Neural cell (in vitro differentiated cells): ENCODE measurements at regions not wholly inside any gene's neighbourhood (a gene's known extent, or its start where the extent isn't known, plus 50 kb on each side); places are given as distances from the start of the nearest gene placed in this dataset.

ENCODE experiments used
- H2AFZ ChIP-seq: fragments of 200-600, 300-800 bp; sonication (generic), shearing (Covaris generic); 2 replicates; pipeline ENCODE4 v1.6.0; 2014; ENCODE audit warnings: low read depth, mild to moderate bottlenecking, antibody characterized with exemption, low read length, moderate library complexity
- H3F3A ChIP-seq: fragments of 200-600 bp; shearing (Covaris generic); 2 replicates; pipeline ENCODE4 v1.6.1; 2016; ENCODE audit warnings: mild to moderate bottlenecking, moderate library complexity, mixed read lengths, antibody characterized with exemption, low read length; ENCODE audit not compliant: insufficient read depth, poor library complexity, severe bottlenecking
- H3K27ac ChIP-seq: fragments of 200-600, 300-800 bp; sonication (generic), shearing (Covaris generic); 2 replicates; pipeline ENCODE4 v1.5.1; 2014; ENCODE audit warnings: mild to moderate bottlenecking, low read length, moderate library complexity
- H3K27me3 ChIP-seq: fragments of 300-800, 200-600 bp; sonication (generic), shearing (Covaris generic); 2 replicates; pipeline ENCODE4 v1.6.0; 2014; ENCODE audit warnings: mild to moderate bottlenecking, low read depth, low read length, moderate library complexity; ENCODE audit not compliant: insufficient read depth
- H3K36me3 ChIP-seq: fragments of 300-800, 200-600 bp; sonication (generic), shearing (Covaris generic); 2 replicates; pipeline ENCODE4 v1.5.1; 2014; ENCODE audit warnings: mild to moderate bottlenecking, antibody characterized with exemption, low read length, moderate library complexity; ENCODE audit not compliant: insufficient read depth
- H3K4me2 ChIP-seq: fragments of 300-800, 200-600 bp; sonication (generic), shearing (Covaris generic); 2 replicates; pipeline ENCODE4 v1.6.0; 2014; ENCODE audit warnings: mild to moderate bottlenecking, low read length
- H3K4me3 ChIP-seq: fragments of 300-800, 200-600 bp; sonication (generic), shearing (Covaris generic); 2 replicates; pipeline ENCODE4 v1.5.1; 2014; ENCODE audit warnings: mild to moderate bottlenecking, low read length, moderate library complexity
- H3K79me2 ChIP-seq: fragments of 200-600 bp; shearing (Covaris generic); replicated peaks from 2 replicates; pipeline ENCODE4 v1.6.0; 2014; ENCODE audit warnings: mild to moderate bottlenecking, low read length, moderate library complexity; ENCODE audit not compliant: insufficient read depth
- H3K9ac ChIP-seq: fragments of 300-800, 200-600 bp; sonication (generic), shearing (Covaris generic); 2 replicates; pipeline ENCODE4 v1.6.1; 2016; ENCODE audit warnings: mild to moderate bottlenecking, low read length, mixed read lengths
- H3K9me2 ChIP-seq: fragments of 200-600 bp; shearing (Covaris generic); 2 replicates; pipeline ENCODE4 v1.6.1; 2016; ENCODE audit warnings: mild to moderate bottlenecking, low read length, mixed read lengths; ENCODE audit not compliant: insufficient read depth
- H3K9me3 ChIP-seq: fragments of 200-600, 300-800 bp; sonication (generic), shearing (Covaris generic); 2 replicates; pipeline ENCODE4 v1.6.1; 2016; ENCODE audit warnings: mild to moderate bottlenecking, mixed run types, low read length, moderate library complexity, mixed read lengths
- H4K20me1 ChIP-seq: fragments of 200-600 bp; shearing (Covaris generic); 2 replicates; pipeline ENCODE4 v1.6.1; 2016; ENCODE audit warnings: mild to moderate bottlenecking, mixed run types; ENCODE audit not compliant: insufficient read depth
- EP300 ChIP-seq: fragments of 450-650 bp; conservative IDR thresholded peaks from 2 replicates; pipeline ENCODE4 v1.6.1; 2014; ENCODE audit warnings: antibody characterized with exemption, mild to moderate bottlenecking, moderate library complexity; ENCODE audit not compliant: poor library complexity, severe bottlenecking
- EZH2 ChIP-seq: fragments of 200-600, 300-800 bp; shearing (Covaris generic), sonication (generic); IDR thresholded peaks from 2 replicates; pipeline ENCODE4 v1.6.1; 2014; ENCODE audit warnings: antibody characterized with exemption, low read length, borderline replicate concordance, mild to moderate bottlenecking; ENCODE audit not compliant: insufficient read depth, poor library complexity, severe bottlenecking
- MXI1 ChIP-seq: fragments of 450-650 bp; conservative IDR thresholded peaks from 2 replicates; pipeline ENCODE4 v1.6.1; 2014; ENCODE audit warnings: antibody characterized with exemption, mild to moderate bottlenecking; ENCODE audit not compliant: poor library complexity, severe bottlenecking
- POLR2AphosphoS5 ChIP-seq: IDR thresholded peaks from 2 replicates; pipeline ENCODE4 v1.6.1; 2012
- RAD21 ChIP-seq: fragments of 450-650 bp; conservative IDR thresholded peaks from 2 replicates; pipeline ENCODE4 v1.6.1; 2014; ENCODE audit warnings: antibody characterized with exemption, mild to moderate bottlenecking, moderate library complexity
- SMC3 ChIP-seq: fragments of 450-650 bp; conservative IDR thresholded peaks from 2 replicates; pipeline ENCODE4 v1.6.1; 2014; ENCODE audit warnings: antibody characterized with exemption, mild to moderate bottlenecking, moderate library complexity; ENCODE audit not compliant: poor library complexity
- TAF1 ChIP-seq: IDR thresholded peaks from 2 replicates; pipeline ENCODE4 v1.6.1; 2012; ENCODE audit warnings: low read depth
- TF ChIP-seq, protein P1 (sequence below): IDR thresholded peaks from 2 replicates; pipeline ENCODE4 v1.6.1; 2012; ENCODE audit warnings: borderline replicate concordance
- TF ChIP-seq, protein P2 (sequence below): fragments of 450-650 bp; IDR thresholded peaks from 2 replicates; pipeline ENCODE4 v1.5.1; 2014; ENCODE audit warnings: antibody characterized with exemption, mild to moderate bottlenecking, moderate library complexity; ENCODE audit not compliant: poor library complexity, severe bottlenecking

DNA sequence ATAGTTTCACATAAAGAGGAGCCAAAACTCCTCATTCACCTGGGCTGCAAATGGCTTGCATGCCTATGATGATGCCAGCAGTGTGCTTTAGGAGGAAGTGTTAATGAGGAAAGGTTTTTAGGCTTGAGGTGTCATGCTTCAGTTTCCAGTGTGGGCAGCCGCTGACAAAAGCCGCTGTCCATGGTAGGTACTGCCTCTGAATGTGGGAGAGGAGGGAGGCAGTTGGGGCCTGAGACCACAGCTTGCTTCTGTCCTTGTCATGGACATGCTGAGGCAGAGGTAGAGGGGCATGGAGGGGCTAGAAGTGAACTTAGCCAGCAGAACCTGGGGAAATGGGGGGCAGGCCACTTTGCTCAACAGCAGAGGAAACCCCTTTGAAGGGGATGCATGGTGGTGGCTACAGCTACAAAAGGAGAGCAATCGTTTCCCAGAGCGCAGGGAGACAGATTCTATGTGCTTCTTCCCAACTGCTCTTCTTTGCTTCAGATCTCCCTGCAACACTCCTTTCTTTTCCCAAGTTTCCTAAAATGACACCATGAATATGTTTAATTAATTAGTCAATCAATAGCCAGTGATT lies 372.1 kb upstream of the CNR1 start:
- Histone ChIP-seq H3K79me2 (no peaks in the 10 kb centered on the region), H3K36me3 (no peaks in the 10 kb centered on the region), H3K9ac (peak overlapping the region; percentile 54), H3K4me2 (peak overlapping the region; percentile 57), H4K20me1 (no peaks in the 10 kb centered on the region), H3K27me3 (no peaks in the 10 kb centered on the region), H3K9me2 (no peaks in the 10 kb centered on the region), H2AFZ (no peak overlapping the region), H3F3A (no peaks in the 10 kb centered on the region), H3K27ac (peak overlapping the region; percentile 87), H3K9me3 (no peaks in the 10 kb centered on the region), H3K4me3 (peak overlapping the region; percentile 39)
- TF ChIP-seq MXI1 = no peak
- TF ChIP-seq, protein P1, sequence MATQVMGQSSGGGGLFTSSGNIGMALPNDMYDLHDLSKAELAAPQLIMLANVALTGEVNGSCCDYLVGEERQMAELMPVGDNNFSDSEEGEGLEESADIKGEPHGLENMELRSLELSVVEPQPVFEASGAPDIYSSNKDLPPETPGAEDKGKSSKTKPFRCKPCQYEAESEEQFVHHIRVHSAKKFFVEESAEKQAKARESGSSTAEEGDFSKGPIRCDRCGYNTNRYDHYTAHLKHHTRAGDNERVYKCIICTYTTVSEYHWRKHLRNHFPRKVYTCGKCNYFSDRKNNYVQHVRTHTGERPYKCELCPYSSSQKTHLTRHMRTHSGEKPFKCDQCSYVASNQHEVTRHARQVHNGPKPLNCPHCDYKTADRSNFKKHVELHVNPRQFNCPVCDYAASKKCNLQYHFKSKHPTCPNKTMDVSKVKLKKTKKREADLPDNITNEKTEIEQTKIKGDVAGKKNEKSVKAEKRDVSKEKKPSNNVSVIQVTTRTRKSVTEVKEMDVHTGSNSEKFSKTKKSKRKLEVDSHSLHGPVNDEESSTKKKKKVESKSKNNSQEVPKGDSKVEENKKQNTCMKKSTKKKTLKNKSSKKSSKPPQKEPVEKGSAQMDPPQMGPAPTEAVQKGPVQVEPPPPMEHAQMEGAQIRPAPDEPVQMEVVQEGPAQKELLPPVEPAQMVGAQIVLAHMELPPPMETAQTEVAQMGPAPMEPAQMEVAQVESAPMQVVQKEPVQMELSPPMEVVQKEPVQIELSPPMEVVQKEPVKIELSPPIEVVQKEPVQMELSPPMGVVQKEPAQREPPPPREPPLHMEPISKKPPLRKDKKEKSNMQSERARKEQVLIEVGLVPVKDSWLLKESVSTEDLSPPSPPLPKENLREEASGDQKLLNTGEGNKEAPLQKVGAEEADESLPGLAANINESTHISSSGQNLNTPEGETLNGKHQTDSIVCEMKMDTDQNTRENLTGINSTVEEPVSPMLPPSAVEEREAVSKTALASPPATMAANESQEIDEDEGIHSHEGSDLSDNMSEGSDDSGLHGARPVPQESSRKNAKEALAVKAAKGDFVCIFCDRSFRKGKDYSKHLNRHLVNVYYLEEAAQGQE = peak; percentile 21
- TF ChIP-seq POLR2AphosphoS5 = no peak
- no peak for TF ChIP-seq EZH2
- no peak for TF ChIP-seq SMC3

DNA sequence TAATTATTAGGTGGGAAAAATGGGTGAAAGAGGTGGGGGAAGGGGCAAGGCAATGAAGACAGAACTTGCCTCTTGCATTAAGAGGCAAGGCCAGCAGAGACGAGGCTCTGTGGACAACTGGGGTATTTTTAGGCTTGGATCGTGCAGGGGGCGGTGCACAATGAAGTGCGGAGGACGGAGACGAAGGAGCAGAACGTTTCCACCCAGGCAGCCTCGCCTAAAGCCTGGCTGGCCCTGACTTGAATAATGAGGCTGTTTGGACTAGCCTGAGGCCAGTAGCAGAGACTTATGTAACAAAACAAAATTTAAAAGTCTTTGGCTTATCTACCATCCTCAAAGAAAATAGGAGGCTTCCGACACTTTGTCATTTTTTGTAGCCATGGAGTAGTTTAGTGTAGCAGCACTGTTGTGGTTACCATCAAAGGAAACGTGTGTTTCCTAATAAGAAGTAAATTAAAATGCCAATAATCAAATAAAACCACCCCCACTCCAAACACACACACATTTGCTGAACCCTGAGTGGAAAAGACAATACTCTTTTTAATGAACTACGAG lies 370.0 kb upstream of the CNR1 start:
- no peaks in the 10 kb centered on the region for H4K20me1 ChIP-seq
- H3K9ac ChIP-seq = no peak overlapping the region
- H3K27me3 ChIP-seq = no peaks in the 10 kb centered on the region
- no peak overlapping the region for H2AFZ ChIP-seq
- no peaks in the 10 kb centered on the region for H3K79me2 ChIP-seq
- H3K9me3 ChIP-seq = no peaks in the 10 kb centered on the region
- H3K4me3 ChIP-seq = no peak overlapping the region
- H3K4me2 ChIP-seq = no peak overlapping the region
- H3F3A ChIP-seq = no peaks in the 10 kb centered on the region
- no peak for TF ChIP-seq POLR2AphosphoS5
- no peak for TF ChIP-seq EZH2
- TF ChIP-seq TAF1 = no peak
- TF ChIP-seq RAD21 = no peak
- TF ChIP-seq EP300 = no peak
- TF ChIP-seq, protein P2, sequence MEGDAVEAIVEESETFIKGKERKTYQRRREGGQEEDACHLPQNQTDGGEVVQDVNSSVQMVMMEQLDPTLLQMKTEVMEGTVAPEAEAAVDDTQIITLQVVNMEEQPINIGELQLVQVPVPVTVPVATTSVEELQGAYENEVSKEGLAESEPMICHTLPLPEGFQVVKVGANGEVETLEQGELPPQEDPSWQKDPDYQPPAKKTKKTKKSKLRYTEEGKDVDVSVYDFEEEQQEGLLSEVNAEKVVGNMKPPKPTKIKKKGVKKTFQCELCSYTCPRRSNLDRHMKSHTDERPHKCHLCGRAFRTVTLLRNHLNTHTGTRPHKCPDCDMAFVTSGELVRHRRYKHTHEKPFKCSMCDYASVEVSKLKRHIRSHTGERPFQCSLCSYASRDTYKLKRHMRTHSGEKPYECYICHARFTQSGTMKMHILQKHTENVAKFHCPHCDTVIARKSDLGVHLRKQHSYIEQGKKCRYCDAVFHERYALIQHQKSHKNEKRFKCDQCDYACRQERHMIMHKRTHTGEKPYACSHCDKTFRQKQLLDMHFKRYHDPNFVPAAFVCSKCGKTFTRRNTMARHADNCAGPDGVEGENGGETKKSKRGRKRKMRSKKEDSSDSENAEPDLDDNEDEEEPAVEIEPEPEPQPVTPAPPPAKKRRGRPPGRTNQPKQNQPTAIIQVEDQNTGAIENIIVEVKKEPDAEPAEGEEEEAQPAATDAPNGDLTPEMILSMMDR = no peak
- no peak for TF ChIP-seq SMC3
- TF ChIP-seq, protein P1 = no peak
- TF ChIP-seq MXI1 = no peak
- H3K9me2 ChIP-seq = no peaks in the 10 kb centered on the region
- H3K36me3 ChIP-seq = no peaks in the 10 kb centered on the region
- H3K27ac ChIP-seq = no peak overlapping the region
